Lower leg skin (tissue), 3 donors: ENCODE measurements at regions not wholly inside any gene's neighbourhood (a gene's known extent, or its start where the extent isn't known, plus 50 kb on each side); places are given as distances from the start of the nearest gene placed in this dataset.

ENCODE experiments used
- POLR2A ChIP-seq, 2 donors: fragments of 450-650 bp; IDR thresholded peaks; one replicate each; pipeline ENCODE4 v1.6.1; 2016 to 2017; ENCODE audit warnings: antibody characterized with exemption in 2 of 2, mild to moderate bottlenecking in 1 of 2, moderate library complexity in 1 of 2
- TF ChIP-seq, protein P1 (sequence below), 3 donors: fragments of 450-650 bp; IDR thresholded peaks; one replicate each; pipeline ENCODE4 v1.5.1; 2016; ENCODE audit warnings: antibody characterized with exemption in 3 of 3, mild to moderate bottlenecking in 3 of 3, moderate library complexity in 2 of 3

DNA sequence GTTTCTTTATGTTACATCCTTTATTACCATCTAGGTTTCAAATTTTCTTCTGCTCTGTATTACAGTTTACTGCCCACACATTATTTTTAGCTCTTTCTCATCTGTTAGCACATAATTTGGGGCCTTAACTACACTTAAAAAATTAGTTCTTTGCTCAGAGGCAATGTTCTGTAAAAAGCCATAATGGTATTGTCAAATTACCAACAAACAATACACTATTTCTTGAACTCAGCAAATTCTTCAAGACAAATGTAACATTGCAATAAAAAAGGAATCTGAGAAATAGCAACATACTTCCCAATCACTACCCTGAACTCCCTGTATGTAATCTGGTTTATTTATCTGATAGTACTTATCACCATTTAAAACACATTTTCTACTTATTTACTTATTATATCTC, 448.6 kb upstream of the OPRM1 start:
- TF ChIP-seq, protein P1, sequence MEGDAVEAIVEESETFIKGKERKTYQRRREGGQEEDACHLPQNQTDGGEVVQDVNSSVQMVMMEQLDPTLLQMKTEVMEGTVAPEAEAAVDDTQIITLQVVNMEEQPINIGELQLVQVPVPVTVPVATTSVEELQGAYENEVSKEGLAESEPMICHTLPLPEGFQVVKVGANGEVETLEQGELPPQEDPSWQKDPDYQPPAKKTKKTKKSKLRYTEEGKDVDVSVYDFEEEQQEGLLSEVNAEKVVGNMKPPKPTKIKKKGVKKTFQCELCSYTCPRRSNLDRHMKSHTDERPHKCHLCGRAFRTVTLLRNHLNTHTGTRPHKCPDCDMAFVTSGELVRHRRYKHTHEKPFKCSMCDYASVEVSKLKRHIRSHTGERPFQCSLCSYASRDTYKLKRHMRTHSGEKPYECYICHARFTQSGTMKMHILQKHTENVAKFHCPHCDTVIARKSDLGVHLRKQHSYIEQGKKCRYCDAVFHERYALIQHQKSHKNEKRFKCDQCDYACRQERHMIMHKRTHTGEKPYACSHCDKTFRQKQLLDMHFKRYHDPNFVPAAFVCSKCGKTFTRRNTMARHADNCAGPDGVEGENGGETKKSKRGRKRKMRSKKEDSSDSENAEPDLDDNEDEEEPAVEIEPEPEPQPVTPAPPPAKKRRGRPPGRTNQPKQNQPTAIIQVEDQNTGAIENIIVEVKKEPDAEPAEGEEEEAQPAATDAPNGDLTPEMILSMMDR (IDR thresholded peaks at IDR 0.05), result no peak
- no peak for TF ChIP-seq POLR2A (IDR thresholded peaks at IDR 0.05)
